DND-41 (cell line): ENCODE measurements at regions not wholly inside any gene's neighbourhood (a gene's known extent, or its start where the extent isn't known, plus 50 kb on each side); places are given as distances from the start of the nearest gene placed in this dataset.

Source experiments
- ATAC-seq: fragments of 200-7000 bp; cut with Tn5 transposase; 3 replicates; pipeline ENCODE4 v1.9.1; 2021; ENCODE audit warnings: low read depth; ENCODE audit not compliant: insufficient read depth
- DNase-seq: peaks from one replicate; pipeline ENCODE4 v3.0.0-alpha.2; 2020
- H2AFZ ChIP-seq: 2 replicates; pipeline ENCODE4 v1.6.0; 2012; ENCODE audit warnings: low read depth, low read length
- H3K27ac ChIP-seq: 2 replicates; pipeline ENCODE4 v1.5.1; 2012; ENCODE audit warnings: low read length, inconsistent platforms
- H3K27me3 ChIP-seq: fragments of 200-600 bp; sonication (generic); 2 replicates; pipeline ENCODE4 v1.6.0; 2012; ENCODE audit warnings: low read length, mild to moderate bottlenecking, inconsistent platforms; ENCODE audit not compliant: insufficient read depth, poor library complexity
- H3K36me3 ChIP-seq: 2 replicates; pipeline ENCODE4 v1.5.1; 2012; ENCODE audit warnings: low read length, inconsistent platforms; ENCODE audit not compliant: insufficient read depth
- H3K4me1 ChIP-seq: 2 replicates; pipeline ENCODE4 v1.5.1; 2012; ENCODE audit warnings: mild to moderate bottlenecking, low read length; ENCODE audit not compliant: insufficient read depth
- H3K4me2 ChIP-seq: 2 replicates; pipeline ENCODE4 v1.6.0; 2012; ENCODE audit warnings: mild to moderate bottlenecking, moderate library complexity, low read length, inconsistent platforms; ENCODE audit not compliant: insufficient read depth
- H3K4me3 ChIP-seq, 2 experiments: fragments of 200-600 bp in 1 of 2; shearing (Covaris generic) in 1 of 2; 2 replicates each; pipeline ENCODE4 v1.5.1; 2012 to 2016; ENCODE audit warnings: inconsistent platforms in 2 of 2, low read length in 2 of 2, mild to moderate bottlenecking in 2 of 2, low read depth in 1 of 2, moderate library complexity in 1 of 2
- H3K79me2 ChIP-seq: 2 replicates; pipeline ENCODE4 v1.6.0; 2012; ENCODE audit warnings: low read length, inconsistent platforms; ENCODE audit not compliant: insufficient read depth
- H3K9ac ChIP-seq: 2 replicates; pipeline ENCODE4 v1.6.0; 2012; ENCODE audit warnings: low read depth, mild to moderate bottlenecking, inconsistent platforms, low read length, moderate library complexity
- H3K9me3 ChIP-seq: 2 replicates; pipeline ENCODE4 v1.5.1; 2012; ENCODE audit warnings: low read length, moderate library complexity, mild to moderate bottlenecking, inconsistent platforms; ENCODE audit not compliant: insufficient read depth, severe bottlenecking
- H4K20me1 ChIP-seq: 2 replicates; pipeline ENCODE4 v1.6.0; 2012; ENCODE audit warnings: low read length; ENCODE audit not compliant: insufficient read depth
- CTCF ChIP-seq: IDR thresholded peaks from 2 replicates; pipeline ENCODE4 v1.5.1; 2012; ENCODE audit warnings: borderline replicate concordance, low read length, moderate library complexity, mild to moderate bottlenecking; ENCODE audit not compliant: poor library complexity, severe bottlenecking; ENCODE audit errors: extremely low read depth
- EZH2 ChIP-seq: IDR thresholded peaks from 3 replicates; pipeline ENCODE4 v1.6.1; 2012; ENCODE audit warnings: borderline replicate concordance, low read depth, mild to moderate bottlenecking, moderate library complexity, low read length, inconsistent platforms; ENCODE audit not compliant: severe bottlenecking

- no peak overlapping the region for H3K4me3 ChIP-seq
- TF ChIP-seq CTCF: no peak
- no peak for TF ChIP-seq EZH2
- H2AFZ ChIP-seq: no peak overlapping the region
- no peaks in the 10 kb centered on the region for H3K36me3 ChIP-seq
- no peak overlapping the region for H3K9ac ChIP-seq
- no peak for ATAC-seq
- no peaks in the 10 kb centered on the region for H3K27me3 ChIP-seq
- no peaks in the 10 kb centered on the region for H3K9me3 ChIP-seq
- no peak for DNase-seq
- no peak overlapping the region for H3K4me2 ChIP-seq
- no peaks in the 10 kb centered on the region for H4K20me1 ChIP-seq
- no peaks in the 10 kb centered on the region for H3K79me2 ChIP-seq
- no peak overlapping the region for H3K27ac ChIP-seq
- no peaks in the 10 kb centered on the region for H3K4me1 ChIP-seq
Observed at GRCh38 chr15:62298811-62299210, 133.7 kb upstream of the C2CD4B start.

GRCh38 chr15:62299541-62299940, 134.5 kb upstream of the C2CD4B start:
- H3K4me2 ChIP-seq: no peak overlapping the region
- H3K9me3 ChIP-seq: no peaks in the 10 kb centered on the region
- H3K9ac ChIP-seq: no peak overlapping the region
- H2AFZ ChIP-seq: no peak overlapping the region
- H3K4me1 ChIP-seq: no peaks in the 10 kb centered on the region
- H3K4me3 ChIP-seq: no peak overlapping the region
- no peak overlapping the region for H3K27ac ChIP-seq
- TF ChIP-seq CTCF: no peak
- TF ChIP-seq EZH2: no peak
- H3K27me3 ChIP-seq: no peaks in the 10 kb centered on the region
- no peak for DNase-seq
- no peaks in the 10 kb centered on the region for H4K20me1 ChIP-seq
- no peaks in the 10 kb centered on the region for H3K36me3 ChIP-seq
- no peaks in the 10 kb centered on the region for H3K79me2 ChIP-seq
- no peak for ATAC-seq

- H3K27me3 ChIP-seq: no peaks in the 10 kb centered on the region
- no peaks in the 10 kb centered on the region for H3K36me3 ChIP-seq
- TF ChIP-seq EZH2 (no peak), CTCF (no peak)
- H3K4me2 ChIP-seq: no peak overlapping the region
- no peak overlapping the region for H2AFZ ChIP-seq
- no peaks in the 10 kb centered on the region for H4K20me1 ChIP-seq
- no peaks in the 10 kb centered on the region for H3K9me3 ChIP-seq
- H3K79me2 ChIP-seq: no peaks in the 10 kb centered on the region
- H3K27ac ChIP-seq: no peak overlapping the region
- no peak overlapping the region for H3K9ac ChIP-seq
- H3K4me3 ChIP-seq: no peak overlapping the region
- H3K4me1 ChIP-seq: peaks cover 6% of the 10 kb centered on the region
- ATAC-seq (no peak), DNase-seq (no peak)
Observed at GRCh38 chr15:62301993-62302675, 137.0 kb upstream of the C2CD4B start.
